ENCODE measurements at regions not wholly inside any gene's neighbourhood (a gene's known extent, or its start where the extent isn't known, plus 50 kb on each side); places are given as distances from the start of the nearest gene placed in this dataset.
A peak's percentile ranks its signal among the peaks of the same experiment; 100 is the strongest.

DNA sequence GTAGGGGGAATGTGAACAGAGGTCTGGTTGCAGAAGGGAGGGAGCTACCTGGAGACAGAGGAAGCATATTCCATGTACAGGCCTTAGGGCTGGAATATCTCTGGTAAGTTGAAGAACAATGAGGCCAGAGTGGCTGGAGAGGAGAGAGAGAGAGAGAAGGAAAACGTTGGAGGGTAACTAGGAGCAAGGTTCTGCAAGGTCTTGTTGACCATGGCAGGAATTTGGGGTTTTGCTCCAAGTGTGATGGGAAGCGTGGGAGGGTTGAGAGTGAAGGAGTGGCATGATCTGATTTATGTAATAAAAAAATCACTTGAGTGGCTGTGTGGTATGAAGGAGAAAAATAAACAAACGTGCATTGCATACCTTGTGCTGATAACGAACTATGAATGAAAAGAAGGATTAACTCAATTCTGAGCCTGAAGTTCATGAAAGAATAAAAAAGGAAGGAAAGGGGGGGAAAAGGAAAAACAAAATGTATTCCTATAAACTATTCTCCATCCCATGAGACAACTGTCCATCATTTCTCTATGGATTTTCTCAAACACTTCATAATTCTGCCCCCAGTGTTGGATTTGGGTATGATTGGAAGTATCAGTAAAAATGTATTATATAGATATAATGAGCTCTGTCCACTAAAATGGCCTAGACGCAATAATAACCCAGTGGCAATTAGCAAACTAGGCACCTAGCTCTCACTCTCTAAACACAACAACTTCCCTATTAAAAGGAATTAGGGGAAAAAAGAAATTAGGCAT lies 59.7 kb upstream of the PMAIP1 start:
- no peaks in the 10 kb centered on the region for H3K9me3 ChIP-seq (replicated peaks in 1 of 2; ENCODE audit: control insufficient read depth in 2 of 2, insufficient read depth in 1 of 2, low read depth in 1 of 2, low read length in 2 of 2)
- no peak overlapping the region for H3K4me3 ChIP-seq (ENCODE audit: low read length in 2 of 2)
- WGBS, 2 donors (ENCODE audit: extremely low coverage in 2 of 2, insufficient read length in 2 of 2, insufficient replicate concordance in 1 of 2), result 100% methylated on average over 1 of the region's 5 CpGs; no CpG with 5 or more reads in 1 of the 2 donors

DNA sequence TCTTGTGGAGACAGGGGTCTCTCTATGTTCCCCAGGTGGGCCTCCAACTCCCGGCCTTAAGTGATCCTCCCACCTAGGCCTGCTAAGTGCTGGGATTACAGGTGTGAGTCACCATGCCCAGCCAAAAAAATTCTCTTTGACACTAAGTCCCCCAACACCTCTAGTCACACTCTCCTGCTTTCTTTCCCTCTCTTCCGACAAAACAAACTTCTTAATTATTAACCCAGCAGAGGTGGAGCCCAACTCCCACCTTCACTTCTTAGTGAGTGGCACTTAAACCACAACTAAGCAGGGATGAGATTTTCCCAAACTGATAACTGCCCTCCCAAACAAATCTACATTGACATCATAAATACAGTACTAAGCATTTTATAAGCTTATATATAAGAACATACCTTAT lies 60.5 kb upstream of the PMAIP1 start:
- Histone ChIP-seq H3K36me3 (replicated peaks in 1 of 2; ENCODE audit: control insufficient read depth in 2 of 2, insufficient read depth in 2 of 2, low read length in 2 of 2) (no peaks in the 10 kb centered on the region), H3K14ac (ENCODE audit: low read length) (no peak overlapping the region), H2BK12ac (ENCODE audit: low read length) (no peak overlapping the region), H2BK120ac (ENCODE audit: low read depth, low read length) (no peak overlapping the region), H4K91ac (ENCODE audit: low read depth, low read length, poor library complexity) (no peak overlapping the region), H4K8ac (ENCODE audit: low read depth, low read length) (no peak overlapping the region), H3K27ac (replicated peaks; ENCODE audit: low read length) (no peak overlapping the region), H3K4me1 (ENCODE audit: control insufficient read depth in 2 of 2, insufficient read depth in 1 of 2, low read depth in 1 of 2, low read length in 2 of 2) (peaks cover 0 to 4% of the 10 kb centered on the region in 2 donors), H3K27me3 (ENCODE audit: control insufficient read depth in 3 of 3, insufficient read depth in 3 of 3, low read depth in 1 of 3, low read length in 3 of 3) (peaks cover 0 to 7% (median 0%) of the 10 kb centered on the region in 3 experiments), H2BK15ac (ENCODE audit: low read length) (no peak overlapping the region), H3K4me2 (ENCODE audit: insufficient read depth, low read length, poor library complexity, severe bottlenecking) (no peak overlapping the region), H2AFZ (ENCODE audit: low read length) (no peak overlapping the region), H2AK5ac (ENCODE audit: low read depth, low read length) (no peak overlapping the region), H3K9me3 (replicated peaks in 1 of 2; ENCODE audit: control insufficient read depth in 2 of 2, insufficient read depth in 1 of 2, low read depth in 1 of 2, low read length in 2 of 2) (no peaks in the 10 kb centered on the region), H3K23ac (ENCODE audit: low read depth, low read length, poor library complexity) (no peak overlapping the region), H3K4me3 (ENCODE audit: low read length in 2 of 2) (no peak overlapping the region), H2BK5ac (ENCODE audit: low read length) (no peak overlapping the region), H3K9ac (ENCODE audit: low read depth, low read length, poor library complexity) (no peak overlapping the region), H3K18ac (ENCODE audit: low read length) (no peak overlapping the region), H3K4ac (ENCODE audit: low read length) (no peak overlapping the region), H3K79me1 (ENCODE audit: low read depth, low read length) (no peaks in the 10 kb centered on the region)
- DNase-seq (ENCODE audit: low spot score), result no peak
- WGBS, 2 donors (ENCODE audit: extremely low coverage in 2 of 2, insufficient read length in 2 of 2, insufficient replicate concordance in 1 of 2), result 100% methylated on average over 1 of the region's 2 CpGs; no CpG with 5 or more reads in 1 of the 2 donors

More for the DNA sequence above, 59.7 kb upstream of the PMAIP1 start:
- H4K8ac ChIP-seq (ENCODE audit: low read depth, low read length), result no peak overlapping the region
- H3K14ac ChIP-seq (ENCODE audit: low read length), result no peak overlapping the region
- no peak overlapping the region for H3K4me2 ChIP-seq (ENCODE audit: insufficient read depth, low read length, poor library complexity, severe bottlenecking)
- H3K36me3 ChIP-seq (replicated peaks in 1 of 2; ENCODE audit: control insufficient read depth in 2 of 2, insufficient read depth in 2 of 2, low read length in 2 of 2), result no peaks in the 10 kb centered on the region
- no peak overlapping the region for H2BK120ac ChIP-seq (ENCODE audit: low read depth, low read length)
- no peaks in the 10 kb centered on the region for H3K27me3 ChIP-seq (ENCODE audit: control insufficient read depth in 3 of 3, insufficient read depth in 3 of 3, low read depth in 1 of 3, low read length in 3 of 3)
- no peak overlapping the region for H2BK12ac ChIP-seq (ENCODE audit: low read length)
- no peaks in the 10 kb centered on the region for H3K79me1 ChIP-seq (ENCODE audit: low read depth, low read length)
- no peak overlapping the region for H3K23ac ChIP-seq (ENCODE audit: low read depth, low read length, poor library complexity)
- H3K4me1 ChIP-seq (ENCODE audit: control insufficient read depth in 2 of 2, insufficient read depth in 1 of 2, low read depth in 1 of 2, low read length in 2 of 2), result peaks cover 0 to 4% of the 10 kb centered on the region in 2 donors
- no peak overlapping the region for H4K91ac ChIP-seq (ENCODE audit: low read depth, low read length, poor library complexity)
- H3K9ac ChIP-seq (ENCODE audit: low read depth, low read length, poor library complexity), result no peak overlapping the region
- DNase-seq (ENCODE audit: low spot score), result no peak
- no peak overlapping the region for H3K27ac ChIP-seq (replicated peaks; ENCODE audit: low read length)
- no peak overlapping the region for H2AFZ ChIP-seq (ENCODE audit: low read length)
- H2BK15ac ChIP-seq (ENCODE audit: low read length), result no peak overlapping the region
- no peak overlapping the region for H3K4ac ChIP-seq (ENCODE audit: low read length)
- H3K18ac ChIP-seq (ENCODE audit: low read length), result no peak overlapping the region
- H2AK5ac ChIP-seq (ENCODE audit: low read depth, low read length), result no peak overlapping the region
- H2BK5ac ChIP-seq (ENCODE audit: low read length), result no peak overlapping the region

DNA sequence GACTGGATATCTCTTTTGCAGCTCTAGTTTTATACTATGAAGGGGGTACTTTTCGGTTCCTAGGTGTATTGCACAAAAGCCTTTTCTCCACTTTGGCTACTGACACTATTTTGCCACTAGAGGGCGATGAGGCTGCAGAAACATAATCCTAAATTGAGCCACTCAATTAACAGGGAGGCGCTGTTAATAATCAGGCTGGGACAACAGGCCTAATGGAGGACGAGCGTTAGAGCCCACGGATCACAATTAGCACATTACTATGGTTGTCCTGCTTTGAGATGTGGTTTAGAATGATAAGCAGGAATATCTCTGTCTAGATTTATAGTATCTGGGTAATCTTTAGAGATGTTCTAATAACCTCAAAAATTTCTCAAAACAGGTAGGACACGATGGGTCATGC lies 62.2 kb upstream of the PMAIP1 start:
- no peak overlapping the region for H3K27ac ChIP-seq (replicated peaks; ENCODE audit: low read length)
- H3K9ac ChIP-seq (ENCODE audit: low read depth, low read length, poor library complexity), result no peak overlapping the region
- H3K36me3 ChIP-seq (replicated peaks in 1 of 2; ENCODE audit: control insufficient read depth in 2 of 2, insufficient read depth in 2 of 2, low read length in 2 of 2), result no peaks in the 10 kb centered on the region
- H3K14ac ChIP-seq (ENCODE audit: low read length), result no peak overlapping the region
- H2BK5ac ChIP-seq (ENCODE audit: low read length), result no peak overlapping the region
- no peaks in the 10 kb centered on the region for H3K79me1 ChIP-seq (ENCODE audit: low read depth, low read length)
- H3K4me1 ChIP-seq (ENCODE audit: control insufficient read depth in 2 of 2, insufficient read depth in 1 of 2, low read depth in 1 of 2, low read length in 2 of 2), result peaks cover 0 to 4% of the 10 kb centered on the region in 2 donors
- H4K91ac ChIP-seq (ENCODE audit: low read depth, low read length, poor library complexity), result no peak overlapping the region
- no peak overlapping the region for H3K4ac ChIP-seq (ENCODE audit: low read length)
- peak; percentile 44 for DNase-seq (ENCODE audit: low spot score)
- no peaks in the 10 kb centered on the region for H3K9me3 ChIP-seq (replicated peaks in 1 of 2; ENCODE audit: control insufficient read depth in 2 of 2, insufficient read depth in 1 of 2, low read depth in 1 of 2, low read length in 2 of 2)
- no peak overlapping the region for H3K23ac ChIP-seq (ENCODE audit: low read depth, low read length, poor library complexity)
- no peak overlapping the region for H4K8ac ChIP-seq (ENCODE audit: low read depth, low read length)
- H3K4me2 ChIP-seq (ENCODE audit: insufficient read depth, low read length, poor library complexity, severe bottlenecking), result no peak overlapping the region
- no CpG with 5 or more reads among the region's 7 CpGs for WGBS, 2 donors (ENCODE audit: extremely low coverage in 2 of 2, insufficient read length in 2 of 2, insufficient replicate concordance in 1 of 2)
- H3K4me3 ChIP-seq (ENCODE audit: low read length in 2 of 2), result no peak overlapping the region
- H3K27me3 ChIP-seq (ENCODE audit: control insufficient read depth in 3 of 3, insufficient read depth in 3 of 3, low read depth in 1 of 3, low read length in 3 of 3), result peaks cover 0 to 7% (median 0%) of the 10 kb centered on the region in 3 experiments
- H3K18ac ChIP-seq (ENCODE audit: low read length), result no peak overlapping the region
- H2BK15ac ChIP-seq (ENCODE audit: low read length), result no peak overlapping the region
- no peak overlapping the region for H2AFZ ChIP-seq (ENCODE audit: low read length)
- no peak overlapping the region for H2AK5ac ChIP-seq (ENCODE audit: low read depth, low read length)
- no peak overlapping the region for H2BK12ac ChIP-seq (ENCODE audit: low read length)
- H2BK120ac ChIP-seq (ENCODE audit: low read depth, low read length), result no peak overlapping the region

DNA sequence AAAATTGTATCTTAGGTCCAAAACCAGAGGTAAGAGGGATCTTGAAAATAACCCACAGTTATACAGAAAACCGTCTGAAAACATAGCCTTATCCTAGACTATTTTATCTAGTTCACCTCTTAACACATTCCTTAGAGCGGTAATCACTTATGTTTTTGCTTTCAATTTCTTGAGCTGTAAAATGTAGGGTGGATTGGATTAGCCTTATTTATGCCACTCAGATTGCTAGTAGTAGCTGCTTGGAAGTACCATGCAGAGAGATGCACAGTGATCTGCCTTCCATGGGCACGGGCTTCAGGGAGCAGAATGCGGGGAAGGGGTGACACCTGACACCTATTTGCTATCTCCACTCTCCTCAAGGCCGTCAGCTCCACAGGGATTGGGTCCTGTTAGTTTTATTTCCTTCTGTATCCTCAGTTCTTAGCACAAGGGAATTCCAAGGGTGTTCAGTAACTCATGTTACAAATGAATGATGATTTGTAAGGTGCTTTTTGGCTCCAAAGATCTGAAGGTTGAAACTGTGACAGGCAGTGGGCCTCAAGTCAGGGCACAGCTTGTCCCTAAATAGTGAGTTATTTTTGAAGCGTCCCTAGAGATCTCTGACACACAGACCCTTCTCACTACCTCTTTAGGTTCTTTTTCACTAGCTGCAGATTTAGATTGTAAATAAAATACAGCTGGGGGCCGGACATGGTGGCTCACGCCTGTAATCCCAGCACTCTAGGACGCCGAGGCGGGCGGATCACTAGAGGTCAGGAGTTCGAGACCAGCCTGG lies 64.0 kb upstream of the PMAIP1 start:
- Histone ChIP-seq H3K79me1 (ENCODE audit: low read depth, low read length) (no peaks in the 10 kb centered on the region), H3K4me2 (ENCODE audit: insufficient read depth, low read length, poor library complexity, severe bottlenecking) (no peak overlapping the region), H2BK15ac (ENCODE audit: low read length) (no peak overlapping the region), H3K18ac (ENCODE audit: low read length) (no peak overlapping the region), H4K8ac (ENCODE audit: low read depth, low read length) (no peak overlapping the region), H3K9ac (ENCODE audit: low read depth, low read length, poor library complexity) (no peak overlapping the region), H2BK5ac (ENCODE audit: low read length) (no peak overlapping the region), H3K27me3 (ENCODE audit: control insufficient read depth in 3 of 3, insufficient read depth in 3 of 3, low read depth in 1 of 3, low read length in 3 of 3) (peaks cover 0 to 7% (median 0%) of the 10 kb centered on the region in 3 experiments), H3K14ac (ENCODE audit: low read length) (no peak overlapping the region), H3K27ac (replicated peaks; ENCODE audit: low read length) (no peak overlapping the region), H2AFZ (ENCODE audit: low read length) (no peak overlapping the region), H3K4me1 (ENCODE audit: control insufficient read depth in 2 of 2, insufficient read depth in 1 of 2, low read depth in 1 of 2, low read length in 2 of 2) (peaks cover 0 to 8% of the 10 kb centered on the region in 2 donors), H2BK12ac (ENCODE audit: low read length) (no peak overlapping the region), H3K9me3 (replicated peaks in 1 of 2; ENCODE audit: control insufficient read depth in 2 of 2, insufficient read depth in 1 of 2, low read depth in 1 of 2, low read length in 2 of 2) (no peaks in the 10 kb centered on the region), H4K91ac (ENCODE audit: low read depth, low read length, poor library complexity) (no peak overlapping the region), H3K36me3 (replicated peaks in 1 of 2; ENCODE audit: control insufficient read depth in 2 of 2, insufficient read depth in 2 of 2, low read length in 2 of 2) (no peaks in the 10 kb centered on the region), H3K4me3 (ENCODE audit: low read length in 2 of 2) (no peak overlapping the region), H3K23ac (ENCODE audit: low read depth, low read length, poor library complexity) (no peak overlapping the region), H2AK5ac (ENCODE audit: low read depth, low read length) (no peak overlapping the region), H3K4ac (ENCODE audit: low read length) (no peak overlapping the region), H2BK120ac (ENCODE audit: low read depth, low read length) (no peak overlapping the region)
- no CpG with 5 or more reads among the region's 13 CpGs for WGBS, 2 donors (ENCODE audit: extremely low coverage in 2 of 2, insufficient read length in 2 of 2, insufficient replicate concordance in 1 of 2)
- no peak for DNase-seq (ENCODE audit: low spot score)
